DMS79 (cell line): ENCODE measurements at regions not wholly inside any gene's neighbourhood (a gene's known extent, or its start where the extent isn't known, plus 50 kb on each side); places are given as distances from the start of the nearest gene placed in this dataset.

ENCODE experiments used
- DNase-seq: peaks from one replicate; lab custom pipeline; 2025; lab: John Stamatoyannopoulos, UW

- no peak for DNase-seq
Observed at GRCh38 chr11:111194860-111195568, 50.5 kb upstream of the POU2AF2 start.

- no peak for DNase-seq
Observed at GRCh38 chr11:111193924-111194490, 51.5 kb upstream of the POU2AF2 start.

GRCh38 chr11:111189466-111189865, 56.1 kb upstream of the POU2AF2 start:
- DNase-seq: no peak

GRCh38 chr11:111186308-111186915, 59.1 kb upstream of the POU2AF2 start:
- DNase-seq: no peak

DNA sequence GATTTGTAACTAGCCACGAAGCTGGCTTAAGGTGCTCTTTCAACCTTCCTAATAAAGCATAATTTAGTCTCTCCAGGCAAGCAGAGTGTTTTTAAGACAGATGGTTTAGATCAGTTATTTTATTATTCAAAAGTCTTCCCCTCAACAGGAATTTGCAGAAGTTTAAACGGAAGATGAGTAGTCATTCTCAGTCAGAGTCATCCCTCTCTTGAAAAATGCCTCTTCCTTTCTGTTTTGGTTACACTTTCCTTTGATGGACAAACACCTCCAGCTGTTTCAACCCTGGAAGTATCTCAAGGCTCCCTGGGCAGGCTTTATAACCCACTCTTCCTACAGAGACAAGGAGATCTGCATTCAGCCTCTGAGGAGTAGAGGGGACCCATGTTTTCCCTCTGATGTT, 60.3 kb upstream of the POU2AF2 start:
- no peak for DNase-seq

DNA sequence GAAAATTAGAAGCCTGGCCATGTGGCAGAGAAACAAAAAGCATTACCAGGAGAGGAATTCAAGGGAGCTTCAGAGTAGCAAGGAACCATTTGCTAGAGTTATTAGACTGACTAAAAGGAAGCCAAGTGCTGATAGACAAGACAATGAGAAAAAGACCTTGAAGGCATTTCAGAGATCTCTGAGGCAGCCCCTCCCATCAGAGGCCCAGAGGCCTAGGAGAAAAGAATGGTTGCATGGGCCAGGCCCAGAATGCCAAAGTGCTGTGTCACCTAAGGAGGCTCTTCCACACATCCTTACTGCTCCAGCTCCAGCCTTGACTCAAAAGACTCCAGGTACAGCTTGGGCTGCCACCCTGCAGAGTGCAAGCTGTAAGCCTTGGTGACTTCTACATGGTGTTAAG, 61.8 kb upstream of the POU2AF2 start:
- DNase-seq: no peak

- peak; percentile 44 for DNase-seq
Observed at GRCh38 chr11:111179184-111179910, 66.2 kb upstream of the POU2AF2 start.

- DNase-seq: no peak
Observed at GRCh38 chr11:111177037-111177871, 68.3 kb upstream of the POU2AF2 start.

GRCh38 chr11:111176603-111177002, 68.9 kb upstream of the POU2AF2 start:
- DNase-seq: no peak

DNA sequence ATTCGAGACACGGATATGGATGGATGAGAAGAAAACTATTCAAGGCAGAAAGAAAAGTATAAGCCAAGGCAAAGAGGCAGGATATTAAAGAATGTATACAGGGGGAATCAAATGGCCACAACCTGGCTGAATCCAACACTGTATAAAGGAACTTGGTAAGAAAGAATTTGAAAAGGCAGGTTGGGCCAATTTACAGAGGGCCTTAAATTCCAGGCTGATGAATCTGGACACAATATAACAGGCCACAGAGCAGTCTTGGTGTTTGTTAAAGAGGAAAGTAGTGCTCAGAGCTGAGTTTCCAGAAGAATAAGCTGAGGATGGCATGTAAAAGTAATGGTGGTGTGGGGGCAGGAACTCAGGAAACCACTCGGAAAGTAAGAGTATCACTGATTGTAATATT, 72.3 kb upstream of the POU2AF2 start:
- no peak for DNase-seq

DNA sequence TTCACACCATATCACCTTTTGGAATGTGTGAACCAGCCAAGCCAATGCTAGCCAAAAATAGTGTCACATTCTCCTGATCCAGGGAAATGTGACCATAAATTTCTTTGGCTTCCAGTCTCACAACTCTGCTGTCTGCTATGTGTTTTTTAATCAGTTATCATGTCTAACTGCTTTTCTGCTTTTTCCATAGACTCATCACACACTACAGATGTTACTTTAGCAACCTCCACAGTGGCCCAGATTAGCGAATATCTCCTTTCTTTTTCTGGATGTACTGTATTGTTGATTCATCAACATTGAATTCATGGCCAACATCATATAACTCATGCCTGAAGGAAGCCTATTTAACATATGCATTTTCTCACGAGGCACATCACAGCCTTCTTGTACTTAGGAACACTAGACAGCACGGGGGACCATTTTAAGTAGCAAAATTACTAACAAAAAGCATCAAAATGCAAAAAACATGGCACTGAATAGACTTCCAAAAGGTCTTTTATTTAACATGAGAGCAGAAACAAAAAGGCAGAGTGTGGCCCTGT, 73.1 kb upstream of the POU2AF2 start:
- no peak for DNase-seq

GRCh38 chr11:111170761-111171379, 74.7 kb upstream of the POU2AF2 start:
- DNase-seq: no peak

- DNase-seq: no peak
Observed at GRCh38 chr11:111169367-111169766, 76.2 kb upstream of the POU2AF2 start.

- DNase-seq: no peak
Observed at GRCh38 chr11:111168871-111169270, 76.7 kb upstream of the POU2AF2 start.

GRCh38 chr11:111167666-111168065, 77.9 kb upstream of the POU2AF2 start:
- no peak for DNase-seq

GRCh38 chr11:111166598-111166997, 78.9 kb upstream of the POU2AF2 start:
- DNase-seq: no peak

DNA sequence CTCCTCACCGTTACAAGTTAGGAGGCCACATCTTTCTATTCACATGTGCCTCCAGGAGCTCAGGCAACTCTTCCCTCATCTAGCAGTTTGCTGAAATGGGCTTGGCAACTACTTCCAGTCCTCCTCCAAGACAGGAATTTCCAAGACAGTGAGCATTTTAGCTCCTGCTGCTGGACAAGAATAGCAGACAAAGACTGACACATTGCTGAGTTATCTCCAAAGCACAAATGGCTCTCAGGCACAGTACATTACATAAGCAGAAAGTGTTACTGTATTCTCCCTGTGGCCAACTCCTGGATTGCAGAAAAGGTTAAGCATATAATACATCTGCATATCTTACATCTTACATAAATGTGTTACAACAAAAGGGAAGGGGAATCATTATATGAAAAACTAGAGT, 83.2 kb upstream of the POU2AF2 start:
- no peak for DNase-seq

- DNase-seq: no peak
Observed at GRCh38 chr11:111157571-111157970, 88.0 kb upstream of the POU2AF2 start.

DNA sequence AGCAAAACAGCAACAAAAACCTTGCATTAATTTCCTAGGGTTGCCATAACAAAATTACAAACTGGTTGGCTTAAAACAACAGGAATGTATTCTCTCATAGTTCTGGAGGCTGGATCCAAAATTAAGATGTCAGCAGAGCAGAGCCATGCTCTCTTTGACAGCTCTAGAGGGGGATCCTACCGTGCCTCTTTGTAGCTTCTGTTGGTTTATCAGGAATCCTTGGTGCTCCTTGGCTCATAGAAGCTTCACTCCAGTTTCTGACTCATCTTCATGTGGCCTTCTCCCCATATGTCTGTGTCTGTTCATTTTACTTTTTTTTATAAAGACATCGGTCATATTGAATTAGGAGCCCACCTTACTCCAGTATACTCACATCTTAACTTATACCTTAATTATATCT, 90.5 kb upstream of the POU2AF2 start:
- no peak for DNase-seq

GRCh38 chr11:111153194-111153593, 92.3 kb upstream of the POU2AF2 start:
- no peak for DNase-seq

GRCh38 chr11:111148953-111149352, 96.6 kb upstream of the POU2AF2 start:
- DNase-seq: no peak
